A172 (cell line): ENCODE measurements at regions not wholly inside any gene's neighbourhood (a gene's known extent, or its start where the extent isn't known, plus 50 kb on each side); places are given as distances from the start of the nearest gene placed in this dataset.
A peak's percentile ranks its signal among the peaks of the same experiment; 100 is the strongest.
"Not testable (repeated sequence)": the region's sequence is repeated elsewhere in the genome, so short reads cannot be mapped to it uniquely, and the experiment has no call there.

Experiments
- DNase-seq: peaks from one replicate; pipeline ENCODE4 v3.0.0-alpha.2; 2015; ENCODE audit warnings: low spot score

- DNase-seq, result no peak
Observed at GRCh38 chr3:157920822-157921700, 185.2 kb downstream of the SHOX2 start.

DNA sequence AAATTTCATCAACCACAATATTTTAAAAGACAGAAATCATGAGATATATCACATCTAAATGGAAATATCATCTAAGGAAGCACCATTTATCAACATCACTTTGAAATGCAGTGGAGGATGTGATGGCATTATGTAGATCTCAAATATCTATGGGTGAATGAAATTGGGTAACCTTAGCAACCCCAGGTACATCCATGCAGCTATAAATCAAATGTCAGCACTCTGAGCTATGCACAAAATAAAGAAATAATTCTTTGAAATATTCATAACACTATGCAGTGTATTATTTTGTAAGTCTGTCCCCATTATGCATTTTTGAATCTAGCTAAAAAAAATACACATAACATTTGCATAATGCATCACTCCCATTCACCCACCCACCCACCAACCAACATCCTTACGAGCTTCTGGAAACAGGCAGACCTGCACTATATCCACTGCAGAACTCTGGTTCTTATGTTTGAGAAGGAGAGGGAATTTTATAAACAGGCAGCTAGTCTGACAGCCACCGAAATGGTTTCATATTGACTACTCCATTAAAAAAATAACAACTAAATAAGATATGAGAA lies 186.8 kb downstream of the SHOX2 start:
- no peak for DNase-seq

GRCh38 chr3:157918402-157918801 lies 187.8 kb downstream of the SHOX2 start:
- no peak for DNase-seq

DNA sequence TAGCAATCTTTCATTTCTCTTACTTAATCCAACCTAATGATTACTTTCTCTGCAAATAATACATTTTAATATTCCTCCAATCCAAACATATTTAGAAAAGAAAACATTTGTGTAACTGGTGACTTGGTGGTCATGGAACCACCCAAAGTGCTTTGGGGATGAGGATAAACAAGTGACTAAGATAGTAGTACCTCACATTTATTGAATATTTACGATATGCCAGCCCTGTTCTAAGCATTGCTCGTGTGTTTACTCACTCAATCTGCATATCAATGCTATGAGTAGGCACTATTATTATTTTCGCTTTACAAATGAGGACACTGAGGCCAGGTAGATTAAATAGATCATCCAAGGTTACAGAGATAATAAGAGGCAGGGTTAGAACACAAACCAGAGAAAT lies 189.5 kb downstream of the SHOX2 start:
- DNase-seq, result no peak

- DNase-seq, result peak; percentile 14
Observed at GRCh38 chr3:157914882-157915281, 191.3 kb downstream of the SHOX2 start.

DNA sequence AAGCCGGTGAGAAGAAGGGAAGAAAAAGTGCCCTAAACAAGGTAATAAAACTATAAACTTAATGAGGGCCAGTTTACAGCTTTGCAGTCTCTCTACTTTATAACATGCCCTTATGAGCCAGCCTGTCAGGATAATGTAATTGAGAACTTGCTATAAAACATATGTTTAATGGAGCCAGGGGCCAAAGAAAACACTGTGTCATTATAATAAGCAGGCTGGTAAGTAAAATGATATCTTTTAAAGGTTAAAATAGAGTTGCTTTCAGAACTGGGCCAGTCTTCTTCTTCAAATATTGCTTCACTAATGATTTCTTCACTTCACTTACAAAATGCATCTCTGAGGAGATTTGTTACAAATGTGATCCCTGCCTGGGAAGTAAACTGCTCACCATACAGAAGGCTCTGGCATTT lies 192.5 kb downstream of the SHOX2 start:
- DNase-seq, result no peak

GRCh38 chr3:157912514-157913451 lies 193.4 kb downstream of the SHOX2 start:
- DNase-seq, result no peak

DNA sequence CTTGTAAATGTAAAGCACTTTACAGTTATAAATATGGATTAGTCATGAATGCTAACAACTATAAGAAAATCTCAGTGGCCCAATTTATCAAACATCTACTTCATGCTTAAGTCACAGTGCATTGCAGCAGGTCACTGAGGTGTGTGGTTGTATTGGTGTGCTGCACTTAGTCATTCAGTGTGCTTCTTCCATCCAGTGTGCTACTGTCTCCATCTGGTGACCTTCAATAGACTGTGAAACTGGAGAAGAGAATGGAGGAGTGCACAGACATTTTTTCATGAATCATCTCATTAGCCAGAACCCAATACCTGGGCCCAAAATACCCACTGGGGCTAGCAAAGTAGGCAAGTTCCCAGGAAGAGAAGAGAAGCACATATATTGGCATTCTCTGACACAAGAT lies 199.6 kb downstream of the SHOX2 start:
- no peak for DNase-seq

DNA sequence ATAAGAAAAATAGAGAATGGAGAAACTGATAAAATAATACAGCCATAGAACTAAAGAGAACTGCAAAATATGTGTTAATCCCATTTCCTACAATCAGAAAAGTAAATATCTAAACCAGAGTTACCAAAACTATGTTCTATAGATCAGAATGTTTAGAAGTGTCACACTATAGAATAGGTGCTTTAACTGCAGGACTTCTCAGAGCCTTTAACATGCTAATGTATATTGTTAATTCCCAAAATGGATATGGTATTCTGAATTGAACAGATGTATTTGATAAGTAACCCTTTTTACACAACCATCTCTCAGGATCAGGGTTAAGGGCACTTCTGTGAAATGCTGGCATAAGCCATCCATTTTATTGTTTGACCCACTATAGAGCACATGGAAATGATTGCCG lies 200.3 kb downstream of the SHOX2 start:
- DNase-seq, result no peak

DNA sequence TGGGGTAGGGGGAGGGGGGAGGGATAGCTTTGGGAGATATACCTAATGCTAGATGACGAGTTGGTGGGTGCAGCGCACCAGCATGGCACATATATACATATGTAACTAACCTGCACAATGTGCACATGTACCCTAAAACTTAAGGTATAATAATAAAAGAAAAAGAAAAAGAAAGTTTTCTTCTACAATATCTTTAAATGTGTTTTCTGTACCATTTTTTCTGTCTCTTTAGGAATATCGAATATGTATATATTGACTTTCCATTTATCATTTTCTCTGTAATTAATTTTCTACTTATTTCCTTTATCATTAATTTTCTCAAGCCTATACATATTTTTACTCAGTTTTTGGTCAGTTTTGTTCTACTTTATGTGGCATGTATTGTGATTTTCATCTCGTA lies 203.5 kb downstream of the SHOX2 start:
- DNase-seq, result not testable (repeated sequence)

GRCh38 chr3:157888040-157888439 lies 218.2 kb downstream of the SHOX2 start:
- no peak for DNase-seq

GRCh38 chr3:157876556-157876955 lies 229.7 kb downstream of the SHOX2 start:
- DNase-seq, result no peak

- DNase-seq, result no peak
Observed at GRCh38 chr3:157872902-157873301, 233.3 kb downstream of the SHOX2 start.

- DNase-seq, result no peak
Observed at GRCh38 chr3:157871838-157872460, 234.3 kb downstream of the SHOX2 start.

DNA sequence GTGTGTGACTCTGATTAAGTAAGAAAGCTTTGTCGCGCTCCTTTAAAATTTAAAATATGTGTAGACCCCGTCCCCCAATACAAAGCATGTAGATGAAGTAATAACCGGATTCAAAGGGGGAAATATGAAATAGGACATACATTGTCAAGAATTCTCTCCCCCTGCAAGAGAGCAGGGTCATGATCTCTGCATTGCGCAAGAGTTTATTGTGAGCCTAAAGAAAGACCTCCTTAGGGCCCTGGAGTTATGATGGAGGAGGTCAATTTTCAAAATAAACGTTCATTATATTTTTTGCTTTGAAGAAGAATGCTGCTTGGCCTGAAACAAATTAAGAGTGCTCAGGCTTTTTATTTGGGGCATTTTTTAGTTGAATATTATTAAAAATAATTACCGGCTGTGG lies 235.0 kb downstream of the SHOX2 start:
- DNase-seq, result no peak

DNA sequence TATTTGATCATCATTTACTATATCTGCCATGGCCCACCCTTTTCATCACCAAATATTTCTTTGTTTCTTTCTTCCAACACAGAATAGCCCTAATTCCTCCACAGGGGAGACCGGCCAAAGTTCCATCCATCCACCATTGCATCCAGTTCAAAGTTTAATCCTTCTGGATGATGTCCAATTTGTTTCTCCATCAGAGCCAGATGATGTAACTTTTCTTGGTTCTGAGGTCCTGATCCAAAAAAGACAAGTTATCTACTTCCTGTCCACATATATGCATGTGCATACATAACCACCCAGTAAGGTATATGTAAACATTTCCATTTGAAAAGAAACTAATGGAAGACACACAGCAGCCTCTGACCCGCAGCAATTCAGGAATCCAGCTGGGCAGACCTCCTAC lies 237.3 kb downstream of the SHOX2 start:
- no peak for DNase-seq

- DNase-seq, result no peak
Observed at GRCh38 chr3:157868196-157868595, 238.0 kb downstream of the SHOX2 start.

- no peak for DNase-seq
Observed at GRCh38 chr3:157865352-157866000, 240.7 kb downstream of the SHOX2 start.

GRCh38 chr3:157861076-157861765 lies 245.0 kb downstream of the SHOX2 start:
- no peak for DNase-seq

DNA sequence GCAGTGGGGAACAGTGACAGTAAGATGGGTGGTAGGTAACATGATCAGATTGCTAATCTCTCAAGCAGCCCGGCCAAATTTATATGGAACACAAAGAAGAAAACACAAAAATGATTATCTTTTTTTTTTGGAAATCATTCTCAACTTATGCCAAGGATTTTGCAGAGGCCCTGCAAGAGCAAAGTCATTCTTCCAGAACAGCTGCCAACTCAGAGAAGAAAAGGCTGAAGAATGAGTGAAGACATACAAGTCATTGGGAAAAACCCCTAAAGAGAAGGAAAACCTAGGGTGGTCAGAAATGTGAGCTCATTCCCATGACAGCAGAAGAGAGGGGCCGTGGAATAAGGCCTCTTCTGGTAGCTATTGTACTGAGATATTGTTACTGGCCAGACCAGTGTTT lies 246.7 kb downstream of the SHOX2 start:
- DNase-seq, result no peak

GRCh38 chr3:157858821-157859220 lies 247.4 kb downstream of the SHOX2 start:
- DNase-seq, result no peak
